IMR-90 (cell line): ENCODE measurements at regions not wholly inside any gene's neighbourhood (a gene's known extent, or its start where the extent isn't known, plus 50 kb on each side); places are given as distances from the start of the nearest gene placed in this dataset.
A peak's percentile ranks its signal among the peaks of the same experiment; 100 is the strongest.
"Not testable (repeated sequence)": the region's sequence is repeated elsewhere in the genome, so short reads cannot be mapped to it uniquely, and the experiment has no call there.

Experiments
- ATAC-seq: fragments of 200-7000 bp; cut with Tn5 transposase; 2 replicates; pipeline ENCODE4 v1.9.1; 2020; ENCODE audit warnings: low read depth, mild to moderate bottlenecking, moderate library complexity
- BruUV-seq: library from RNA; stranded (reverse); fragments of 400-500 nt; replicated peaks from 2 replicates; lab custom pipeline; 2021; lab: Mats Ljungman, UMichigan
- CTCF ChIA-PET: fragments of 300-600 bp; formaldehyde crosslinking; extraction: SDS; loops from one replicate; lab custom pipeline; 2021; ENCODE audit warnings: antibody characterized with exemption; lab: Yijun Ruan, JAX
- POLR2A ChIA-PET: fragments of 300-600 bp; sonication (Branson Sonifier 250); formaldehyde crosslinking; loops from one replicate; lab custom pipeline; 2022; ENCODE audit warnings: antibody characterized with exemption; ENCODE audit not compliant: unreplicated experiment; lab: Charles Lee
- DNase-seq: peaks from one replicate; pipeline ENCODE4 v3.0.0; 2013
- H2AFZ ChIP-seq: replicated peaks from 2 replicates; pipeline ENCODE3; 2013; ENCODE audit warnings: low read length, mild to moderate bottlenecking; ENCODE audit not compliant: poor library complexity
- H2AK5ac ChIP-seq: 2 replicates; pipeline ENCODE4 v1.6.1; 2013; ENCODE audit warnings: low read depth, low read length, inconsistent platforms
- H2AK9ac ChIP-seq: replicated peaks from 2 replicates; pipeline ENCODE3; 2013; ENCODE audit warnings: mild to moderate bottlenecking, low read depth, low read length, moderate library complexity; ENCODE audit not compliant: poor library complexity
- H2BK120ac ChIP-seq: 2 replicates; pipeline ENCODE4 v1.6.1; 2013; ENCODE audit warnings: low read depth, low read length, inconsistent platforms
- H2BK15ac ChIP-seq: 3 replicates; pipeline ENCODE4 v1.6.1; 2013; ENCODE audit warnings: low read depth, low read length, inconsistent platforms
- H2BK20ac ChIP-seq: 2 replicates; pipeline ENCODE4 v1.6.1; 2013; ENCODE audit warnings: low read depth, mild to moderate bottlenecking, inconsistent platforms, low read length, moderate library complexity
- H2BK5ac ChIP-seq: 2 replicates; pipeline ENCODE4 v1.6.1; 2013; ENCODE audit warnings: mild to moderate bottlenecking, low read depth, low read length, inconsistent platforms; ENCODE audit not compliant: poor library complexity, severe bottlenecking
- H3K14ac ChIP-seq: replicated peaks from 2 replicates; pipeline ENCODE4 v1.6.1; 2013; ENCODE audit warnings: low read depth, low read length, inconsistent platforms
- H3K18ac ChIP-seq: 2 replicates; pipeline ENCODE4 v1.6.1; 2013; ENCODE audit warnings: low read depth, low read length, control low read depth
- H3K23ac ChIP-seq: 2 replicates; pipeline ENCODE4 v1.6.1; 2013; ENCODE audit warnings: low read depth, low read length, inconsistent platforms
- H3K27ac ChIP-seq: 2 replicates; pipeline ENCODE4 v1.5.1; 2013; ENCODE audit warnings: mild to moderate bottlenecking, control low read depth, low read length; ENCODE audit not compliant: insufficient read depth
- H3K27me3 ChIP-seq: 2 replicates; pipeline ENCODE4 v1.6.1; 2013; ENCODE audit warnings: low read length; ENCODE audit not compliant: control insufficient read depth, insufficient read depth
- H3K36me3 ChIP-seq: 2 replicates; pipeline ENCODE4 v1.6.1; 2013; ENCODE audit warnings: low read length, mixed read lengths; ENCODE audit not compliant: control insufficient read depth, insufficient read depth
- H3K4ac ChIP-seq: 2 replicates; pipeline ENCODE4 v1.6.1; 2013; ENCODE audit warnings: low read depth, low read length, inconsistent platforms
- H3K4me1 ChIP-seq: 2 replicates; pipeline ENCODE4 v1.6.1; 2013; ENCODE audit warnings: low read length, mixed read lengths; ENCODE audit not compliant: control insufficient read depth, insufficient read depth
- H3K4me2 ChIP-seq: 2 replicates; pipeline ENCODE4 v1.6.1; 2013; ENCODE audit warnings: low read depth, mild to moderate bottlenecking, control low read depth, low read length, moderate library complexity
- H3K4me3 ChIP-seq: 2 replicates; pipeline ENCODE4 v1.5.1; 2013; ENCODE audit warnings: low read depth, mild to moderate bottlenecking, control low read depth, low read length, moderate library complexity; ENCODE audit not compliant: insufficient read depth
- H3K56ac ChIP-seq: 2 replicates; pipeline ENCODE4 v1.6.1; 2013; ENCODE audit warnings: low read length, inconsistent platforms; ENCODE audit not compliant: insufficient read depth; ENCODE audit errors: extremely low read depth
- H3K79me1 ChIP-seq, 2 experiments: 2 replicates each; pipeline ENCODE4 v1.6.1; 2013; ENCODE audit warnings: low read length in 2 of 2, inconsistent platforms in 1 of 2, low read depth in 1 of 2
- H3K9ac ChIP-seq: 2 replicates; pipeline ENCODE4 v1.6.1; 2013; ENCODE audit warnings: low read depth, low read length, control low read depth
- H3K9me1 ChIP-seq: 2 replicates; pipeline ENCODE4 v1.6.1; 2013; ENCODE audit warnings: low read length, inconsistent platforms; ENCODE audit not compliant: insufficient read depth
- H3K9me3 ChIP-seq: 2 replicates; pipeline ENCODE4 v1.6.1; 2013; ENCODE audit warnings: low read length; ENCODE audit not compliant: control insufficient read depth, insufficient read depth
- H4K20me1 ChIP-seq: 2 replicates; pipeline ENCODE4 v1.6.1; 2013; ENCODE audit warnings: low read length, inconsistent platforms; ENCODE audit not compliant: insufficient read depth
- H4K5ac ChIP-seq: 2 replicates; pipeline ENCODE4 v1.6.1; 2013; ENCODE audit warnings: mild to moderate bottlenecking, low read depth, low read length, control low read depth
- H4K8ac ChIP-seq, 2 experiments: 2 replicates each; pipeline ENCODE4 v1.6.1; 2013; ENCODE audit warnings: low read depth in 2 of 2, low read length in 2 of 2, control low read depth in 1 of 2, inconsistent platforms in 1 of 2
- H4K91ac ChIP-seq: 2 replicates; pipeline ENCODE4 v1.6.1; 2013; ENCODE audit warnings: low read depth, low read length, inconsistent platforms; ENCODE audit not compliant: insufficient read depth
- BHLHE40 ChIP-seq: fragments of 150-350 bp; IDR thresholded peaks from 2 replicates; pipeline ENCODE4 v1.6.1; 2016; ENCODE audit warnings: mild to moderate bottlenecking, low read depth, low read length
- MAFK ChIP-seq: IDR thresholded peaks from 2 replicates; pipeline ENCODE4 v1.6.1; 2012; ENCODE audit warnings: low read depth, low read length, improper control_type of control experiment
- WGBS, 2 experiments: methylation state at CpG; one replicate each; pipeline versions ENCODE4 v1.1.5 to v1.1.7; 2013; ENCODE audit warnings: missing lambda C conversion rate in 2 of 2; ENCODE audit not compliant: insufficient read length in 1 of 2; ENCODE audit errors: extremely low coverage in 2 of 2; 5-methylcytosine and 5-hydroxymethylcytosine counted together
- dilution Hi-C: fragments of 300-500 bp; cut with HindIII; formaldehyde crosslinking; loops from one replicate; pipeline ENCODE4 v1.14.3; 2018; ENCODE audit warnings: low sequenced_read_pairs; ENCODE audit not compliant: unreplicated experiment
- in situ Hi-C: fragments of 300-500 bp; cut with MboI; formaldehyde crosslinking; loops from 3 replicates; pipeline ENCODE4 v1.14.3; 2019; ENCODE audit warnings: low sequenced_read_pairs, inconsistent platforms, mixed read lengths
- intact Hi-C: fragments of 100-400 bp; cut with micrococcal nuclease; formaldehyde crosslinking; loops from 2 replicates; pipeline ENCODE4 v1.10.0; 2022
- TF ChIP-seq, protein P1 (sequence below): conservative IDR thresholded peaks from 2 replicates; pipeline ENCODE4 v1.5.1; 2012; ENCODE audit warnings: mild to moderate bottlenecking, low read depth, low read length, improper control_type of control experiment
- TF ChIP-seq, protein P2 (sequence below): fragments of 150-350 bp; IDR thresholded peaks from 2 replicates; pipeline ENCODE4 v1.6.1; 2017; ENCODE audit warnings: mild to moderate bottlenecking, antibody characterized with exemption, low read length, low read depth

DNA sequence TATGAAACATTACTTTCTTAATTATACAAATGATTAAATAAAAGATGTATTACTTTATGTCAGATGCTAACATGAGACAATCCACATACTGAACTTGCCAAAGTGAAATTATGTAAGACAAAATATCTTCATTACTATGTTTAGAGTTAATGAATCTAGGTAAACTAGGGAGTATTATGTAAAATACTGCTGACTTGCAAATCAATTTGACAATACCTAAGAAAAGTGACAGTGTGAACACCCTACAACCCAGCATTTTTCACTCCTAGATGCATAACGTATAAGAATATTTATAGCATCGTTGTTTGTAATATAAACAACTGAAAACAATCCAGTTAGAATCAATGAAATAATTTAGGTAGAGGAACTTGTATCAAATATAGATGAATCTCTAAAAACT is 546.3 kb downstream of the MAGEB5 start:
- no CpG with 5 or more reads among the region's 2 CpGs for WGBS, 2 experiments
- H3K27me3 ChIP-seq: no peaks in the 10 kb centered on the region
- ATAC-seq (no peak), DNase-seq (no peak)
- no peak overlapping the region for H2BK15ac ChIP-seq
- no TSS peak for BruUV-seq
- no peak overlapping the region for H3K18ac ChIP-seq
- in situ Hi-C loops: no loop called here
- no peak overlapping the region for H3K23ac ChIP-seq
- H3K4ac ChIP-seq: no peak overlapping the region
- no peaks in the 10 kb centered on the region for H3K4me1 ChIP-seq
- no peaks in the 10 kb centered on the region for H4K20me1 ChIP-seq
- no peak overlapping the region for H3K27ac ChIP-seq
- H2BK120ac ChIP-seq: no peak overlapping the region
- no peak overlapping the region for H3K4me3 ChIP-seq
- no peaks in the 10 kb centered on the region for H3K36me3 ChIP-seq
- POLR2A ChIA-PET: no interaction called here
- dilution Hi-C loops: no loop called here
- H3K56ac ChIP-seq: no peak overlapping the region
- no peaks in the 10 kb centered on the region for H3K9me1 ChIP-seq
- H4K5ac ChIP-seq: no peak overlapping the region
- CTCF ChIA-PET: no interaction called here
- H3K4me2 ChIP-seq: no peak overlapping the region
- no peak overlapping the region for H2AK9ac ChIP-seq
- no peak overlapping the region for H2AK5ac ChIP-seq
- H2BK5ac ChIP-seq: no peak overlapping the region
- H3K9ac ChIP-seq: no peak overlapping the region
- H3K79me1 ChIP-seq: no peaks in the 10 kb centered on the region
- H4K8ac ChIP-seq: no peak overlapping the region
- no peak overlapping the region for H2AFZ ChIP-seq
- H3K9me3 ChIP-seq: no peaks in the 10 kb centered on the region
- TF ChIP-seq MAFK (peak; percentile 58), BHLHE40 (no peak)
- TF ChIP-seq, protein P1, sequence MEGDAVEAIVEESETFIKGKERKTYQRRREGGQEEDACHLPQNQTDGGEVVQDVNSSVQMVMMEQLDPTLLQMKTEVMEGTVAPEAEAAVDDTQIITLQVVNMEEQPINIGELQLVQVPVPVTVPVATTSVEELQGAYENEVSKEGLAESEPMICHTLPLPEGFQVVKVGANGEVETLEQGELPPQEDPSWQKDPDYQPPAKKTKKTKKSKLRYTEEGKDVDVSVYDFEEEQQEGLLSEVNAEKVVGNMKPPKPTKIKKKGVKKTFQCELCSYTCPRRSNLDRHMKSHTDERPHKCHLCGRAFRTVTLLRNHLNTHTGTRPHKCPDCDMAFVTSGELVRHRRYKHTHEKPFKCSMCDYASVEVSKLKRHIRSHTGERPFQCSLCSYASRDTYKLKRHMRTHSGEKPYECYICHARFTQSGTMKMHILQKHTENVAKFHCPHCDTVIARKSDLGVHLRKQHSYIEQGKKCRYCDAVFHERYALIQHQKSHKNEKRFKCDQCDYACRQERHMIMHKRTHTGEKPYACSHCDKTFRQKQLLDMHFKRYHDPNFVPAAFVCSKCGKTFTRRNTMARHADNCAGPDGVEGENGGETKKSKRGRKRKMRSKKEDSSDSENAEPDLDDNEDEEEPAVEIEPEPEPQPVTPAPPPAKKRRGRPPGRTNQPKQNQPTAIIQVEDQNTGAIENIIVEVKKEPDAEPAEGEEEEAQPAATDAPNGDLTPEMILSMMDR: no peak
- TF ChIP-seq, protein P2, sequence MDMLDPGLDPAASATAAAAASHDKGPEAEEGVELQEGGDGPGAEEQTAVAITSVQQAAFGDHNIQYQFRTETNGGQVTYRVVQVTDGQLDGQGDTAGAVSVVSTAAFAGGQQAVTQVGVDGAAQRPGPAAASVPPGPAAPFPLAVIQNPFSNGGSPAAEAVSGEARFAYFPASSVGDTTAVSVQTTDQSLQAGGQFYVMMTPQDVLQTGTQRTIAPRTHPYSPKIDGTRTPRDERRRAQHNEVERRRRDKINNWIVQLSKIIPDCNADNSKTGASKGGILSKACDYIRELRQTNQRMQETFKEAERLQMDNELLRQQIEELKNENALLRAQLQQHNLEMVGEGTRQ: no peak
- intact Hi-C loops: no loop called here
- no peak overlapping the region for H4K91ac ChIP-seq
- no peak overlapping the region for H2BK20ac ChIP-seq
- H3K14ac ChIP-seq: no peak overlapping the region

DNA sequence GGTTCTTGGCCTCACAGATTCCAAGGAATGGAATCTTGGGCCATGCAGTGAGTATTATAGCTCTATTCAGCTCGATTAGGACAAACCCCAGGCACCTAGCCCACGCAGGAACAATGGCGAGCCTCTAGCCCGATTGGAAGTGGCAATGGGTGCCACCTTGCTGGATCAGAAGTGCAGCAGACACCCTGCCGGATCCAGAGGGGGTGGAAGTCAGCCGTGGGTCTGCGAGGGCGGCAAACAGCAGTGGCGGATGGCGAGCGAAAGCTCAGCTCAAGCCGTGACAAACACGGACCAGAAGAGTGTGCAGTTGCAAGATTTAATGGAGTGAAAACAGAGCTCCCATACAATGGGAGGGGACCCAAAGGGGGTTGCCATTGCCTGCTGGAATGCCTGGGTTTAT is 539.8 kb downstream of the MAGEB5 start:
- H3K4ac ChIP-seq, DNase-seq, in situ Hi-C loops, dilution Hi-C loops, H3K9me3 ChIP-seq, H3K4me1 ChIP-seq, H4K8ac ChIP-seq, CTCF ChIA-PET, H2BK120ac ChIP-seq, H3K18ac ChIP-seq, intact Hi-C loops, H4K20me1 ChIP-seq, H3K27me3 ChIP-seq, H3K27ac ChIP-seq, H3K14ac ChIP-seq, BruUV-seq, H2AFZ ChIP-seq, H3K4me3 ChIP-seq, H4K91ac ChIP-seq, H2BK20ac ChIP-seq, H2AK5ac ChIP-seq, H4K5ac ChIP-seq, H3K36me3 ChIP-seq, H2AK9ac ChIP-seq, H3K4me2 ChIP-seq, POLR2A ChIA-PET, H3K56ac ChIP-seq, H3K23ac ChIP-seq, H3K79me1 ChIP-seq, H2BK5ac ChIP-seq, H3K9me1 ChIP-seq, H2BK15ac ChIP-seq, ATAC-seq, H3K9ac ChIP-seq: not testable (repeated sequence)
- WGBS, 2 experiments: no CpG with 5 or more reads among the region's 13 CpGs
